HG02610 (cell line): ENCODE measurements at regions not wholly inside any gene's neighbourhood (a gene's known extent, or its start where the extent isn't known, plus 50 kb on each side); places are given as distances from the start of the nearest gene placed in this dataset.
"Not testable (repeated sequence)": the region's sequence is repeated elsewhere in the genome, so short reads cannot be mapped to it uniquely, and the experiment has no call there.

Experiments
- ATAC-seq: cut with Tn5 transposase; IDR thresholded peaks from one replicate; pipeline ENCODE4 v1.9.1; 2021; ENCODE audit warnings: mild to moderate bottlenecking, moderate library complexity; ENCODE audit not compliant: unreplicated experiment

GRCh38 chr14:44620121-44621019, 113.3 kb upstream of the FSCB start:
- ATAC-seq, result no peak

- ATAC-seq, result no peak
These were observed 109.1 kb upstream of the FSCB start for GRCh38 chr14:44616204-44616603.

GRCh38 chr14:44613061-44613712, 106.1 kb upstream of the FSCB start:
- ATAC-seq, result no peak

GRCh38 chr14:44612002-44612401, 104.9 kb upstream of the FSCB start:
- no peak for ATAC-seq

- no peak for ATAC-seq
These were observed 102.9 kb upstream of the FSCB start for GRCh38 chr14:44609876-44610510.

GRCh38 chr14:44609201-44609600, 102.1 kb upstream of the FSCB start:
- no peak for ATAC-seq

- ATAC-seq, result no peak
These were observed 100.6 kb upstream of the FSCB start for GRCh38 chr14:44607701-44608100.

- ATAC-seq, result no peak
These were observed 99.5 kb upstream of the FSCB start for GRCh38 chr14:44606576-44606975.

GRCh38 chr14:44601266-44601665, 94.2 kb upstream of the FSCB start:
- not testable (repeated sequence) for ATAC-seq

GRCh38 chr14:44589180-44589579, 82.1 kb upstream of the FSCB start:
- ATAC-seq, result no peak

GRCh38 chr14:44586910-44587309, 79.8 kb upstream of the FSCB start:
- no peak for ATAC-seq

- no peak for ATAC-seq
These were observed 69.3 kb upstream of the FSCB start for GRCh38 chr14:44576356-44576755.

GRCh38 chr14:44567997-44568396, 60.9 kb upstream of the FSCB start:
- no peak for ATAC-seq

GRCh38 chr14:44565968-44566367, 58.9 kb upstream of the FSCB start:
- no peak for ATAC-seq

- ATAC-seq, result no peak
These were observed 57.8 kb upstream of the FSCB start for GRCh38 chr14:44564908-44565307.
